B cell (primary cell): ENCODE measurements at regions not wholly inside any gene's neighbourhood (a gene's known extent, or its start where the extent isn't known, plus 50 kb on each side); places are given as distances from the start of the nearest gene placed in this dataset.
A peak's percentile ranks its signal among the peaks of the same experiment; 100 is the strongest.

Experiments used
- ATAC-seq: fragments of 200-7000 bp; cut with Tn5 transposase; one replicate; pipeline ENCODE4 v1.10.0; 2021; ENCODE audit warnings: low read depth, mild to moderate bottlenecking, moderate number of reproducible peaks, moderate library complexity
- CTCF ChIA-PET: fragments of 350-600 bp; sonication (Branson Sonifier 250); formaldehyde crosslinking; loops from one replicate; lab custom pipeline; 2021; ENCODE audit warnings: antibody characterized with exemption, inconsistent platforms; lab: Charles Lee
- POLR2A ChIA-PET: fragments of 350-600 bp; sonication (Branson Sonifier 250); formaldehyde crosslinking; loops from one replicate; lab custom pipeline; 2021; ENCODE audit warnings: antibody characterized with exemption; lab: Charles Lee
- DNase-seq: peaks from one replicate; pipeline ENCODE4 v3.0.0; 2013
- H2AFZ ChIP-seq: 2 replicates; pipeline ENCODE4 v1.6.1; 2012; ENCODE audit warnings: mild to moderate bottlenecking, low read depth, low read length; ENCODE audit not compliant: insufficient read depth, poor library complexity, severe bottlenecking
- H3K27ac ChIP-seq, 2 donors: 1 replicate in 1 of 2; 2 replicates in 1 of 2; pipeline ENCODE4 v1.5.1; 2012 to 2013; ENCODE audit warnings: low read length in 2 of 2, mild to moderate bottlenecking in 2 of 2, moderate library complexity in 1 of 2
- H3K27me3 ChIP-seq, 4 experiments: fragments of 200-600 bp in 1 of 4; sonication (generic) in 1 of 4; replicated peaks in 1 of 4; 1 replicate in 2 of 4; 2 replicates in 2 of 4; pipeline versions ENCODE4 v1.6.1 to v1.7.0; 2013 to 2016; ENCODE audit warnings: low read length in 3 of 4, mild to moderate bottlenecking in 2 of 4, mixed read lengths in 1 of 4, moderate library complexity in 1 of 4; ENCODE audit not compliant: insufficient read depth in 4 of 4, control insufficient read depth in 3 of 4; ENCODE audit errors: control extremely low read depth in 1 of 4
- H3K36me3 ChIP-seq, 2 experiments: replicated peaks in 1 of 2; 1 replicate in 1 of 2; 2 replicates in 1 of 2; pipeline versions ENCODE4 v1.6.1 to v1.7.1; 2013; ENCODE audit warnings: low read length in 1 of 2; ENCODE audit not compliant: insufficient read depth in 2 of 2, control insufficient read depth in 1 of 2; ENCODE audit errors: control extremely low read depth in 1 of 2, extremely low read depth in 1 of 2
- H3K4me1 ChIP-seq, 2 donors: fragments of 200-600 bp in 1 of 2; sonication (generic) in 1 of 2; 1 replicate in 1 of 2; 2 replicates in 1 of 2; pipeline versions ENCODE4 v1.5.1 to v1.6.1; 2013 to 2017; ENCODE audit warnings: low read length in 2 of 2; ENCODE audit not compliant: control insufficient read depth in 2 of 2, insufficient read depth in 2 of 2
- H3K4me2 ChIP-seq: replicated peaks from 2 replicates; pipeline ENCODE3; 2012; ENCODE audit warnings: mild to moderate bottlenecking, low read depth, low read length; ENCODE audit not compliant: poor library complexity, severe bottlenecking
- H3K4me3 ChIP-seq, 5 experiments: fragments of 200-600 bp in 1 of 5; sonication (generic) in 1 of 5; 1 replicate in 3 of 5; 2 replicates in 2 of 5; pipeline versions ENCODE4 v1.5.1 to v1.7.0; 2011 to 2016; ENCODE audit warnings: low read length in 4 of 5, mild to moderate bottlenecking in 4 of 5, low read depth in 2 of 5, control low read depth in 1 of 5, moderate library complexity in 1 of 5; ENCODE audit not compliant: insufficient read depth in 1 of 5; ENCODE audit errors: control extremely low read depth in 1 of 5, extremely low read depth in 1 of 5
- H3K79me2 ChIP-seq: fragments of 200-600 bp; sonication (generic); one replicate; pipeline ENCODE4 v1.6.0; 2016; ENCODE audit warnings: low read length; ENCODE audit not compliant: control insufficient read depth, insufficient read depth
- H3K9ac ChIP-seq: fragments of 200-600 bp; sonication (generic); 2 replicates; pipeline ENCODE4 v1.6.1; 2017; ENCODE audit warnings: mild to moderate bottlenecking, low read length, moderate library complexity
- H3K9me3 ChIP-seq, 3 donors: one replicate each; pipeline versions ENCODE4 v1.6.1 to v1.7.1; 2013; ENCODE audit warnings: low read length in 2 of 3; ENCODE audit not compliant: control insufficient read depth in 2 of 3, insufficient read depth in 1 of 3; ENCODE audit errors: control extremely low read depth in 1 of 3
- H4K20me1 ChIP-seq: 2 replicates; pipeline ENCODE4 v1.6.0; 2012; ENCODE audit warnings: mild to moderate bottlenecking, low read length; ENCODE audit not compliant: insufficient read depth, control insufficient read depth, poor library complexity, severe bottlenecking
- H3K27ac Mint-ChIP-seq: one replicate; pipeline ENCODE4 v1.8.0; 2021; ENCODE audit warnings: mixed read lengths
- H3K27me3 Mint-ChIP-seq: one replicate; pipeline ENCODE4 v1.8.0; 2021; ENCODE audit warnings: mixed read lengths
- H3K4me1 Mint-ChIP-seq: one replicate; pipeline ENCODE4 v1.8.0; 2021; ENCODE audit warnings: mixed read lengths
- H3K4me3 Mint-ChIP-seq: one replicate; pipeline ENCODE4 v1.8.0; 2021; ENCODE audit warnings: mixed read lengths
- H3K9me3 Mint-ChIP-seq: one replicate; pipeline ENCODE4 v1.8.0; 2022; ENCODE audit warnings: mixed read lengths; ENCODE audit not compliant: insufficient read depth
- CTCF ChIP-seq: fragments of 200-600 bp; IDR thresholded peaks from one replicate; pipeline ENCODE4 v1.8.0; 2022; ENCODE audit warnings: antibody characterized with exemption, mild to moderate bottlenecking
- EZH2 ChIP-seq: IDR thresholded peaks from 2 replicates; pipeline ENCODE4 v1.6.1; 2012; ENCODE audit warnings: borderline replicate concordance, low read depth, mild to moderate bottlenecking, moderate library complexity, low read length; ENCODE audit not compliant: insufficient read depth, poor library complexity, severe bottlenecking
- WGBS: methylation state at CpG from one replicate; pipeline ENCODE4 v1.1.5; 2013; ENCODE audit warnings: missing lambda C conversion rate; ENCODE audit not compliant: insufficient coverage; 5-methylcytosine and 5-hydroxymethylcytosine counted together
- intact Hi-C: fragments of 100-400 bp; cut with micrococcal nuclease; formaldehyde crosslinking; loops from one replicate; pipeline ENCODE4 v1.10.0; 2022

GRCh38 chr4:181301735-181302710 lies 941.2 kb upstream of the TENM3 start:
- no peaks in the 10 kb centered on the region for H4K20me1 ChIP-seq
- H3K27ac Mint-ChIP-seq = no peak overlapping the region
- H3K4me3 ChIP-seq = no peak overlapping the region
- no peak overlapping the region for H3K27ac ChIP-seq
- ATAC-seq (no peak), DNase-seq (peak; percentile 13)
- H3K9me3 ChIP-seq = no peaks in the 10 kb centered on the region
- no peak overlapping the region for H2AFZ ChIP-seq
- ChIA-PET CTCF (no interaction called here), POLR2A (no interaction called here)
- no peak overlapping the region for H3K4me3 Mint-ChIP-seq
- intact Hi-C loops = loop anchor here (10.0 kb wide), 1 partner anchor 1623 kb away; no protein-coding TSS in a partner anchor
- H3K36me3 ChIP-seq = no peaks in the 10 kb centered on the region
- TF ChIP-seq CTCF (peak; percentile 42), EZH2 (no peak)
- H3K4me2 ChIP-seq = no peak overlapping the region
- H3K27me3 Mint-ChIP-seq = no peaks in the 10 kb centered on the region
- H3K4me1 Mint-ChIP-seq = no peaks in the 10 kb centered on the region
- no peaks in the 10 kb centered on the region for H3K79me2 ChIP-seq
- no peaks in the 10 kb centered on the region for H3K9me3 Mint-ChIP-seq
- H3K4me1 ChIP-seq = no peaks in the 10 kb centered on the region
- H3K9ac ChIP-seq = no peak overlapping the region
- no peaks in the 10 kb centered on the region for H3K27me3 ChIP-seq
- WGBS = 56% methylated on average over 2 of the region's 9 CpGs

- Histone ChIP-seq H3K27ac (no peak overlapping the region), H3K4me1 (no peaks in the 10 kb centered on the region), H3K36me3 (no peaks in the 10 kb centered on the region), H3K9me3 (no peaks in the 10 kb centered on the region), H3K4me2 (no peak overlapping the region), H4K20me1 (no peaks in the 10 kb centered on the region), H3K4me3 (no peak overlapping the region), H3K79me2 (no peaks in the 10 kb centered on the region), H3K27me3 (no peaks in the 10 kb centered on the region), H2AFZ (no peak overlapping the region), H3K9ac (no peak overlapping the region)
- no peak overlapping the region for H3K4me3 Mint-ChIP-seq
- DNase-seq = no peak
- no peaks in the 10 kb centered on the region for H3K27me3 Mint-ChIP-seq
- no peak overlapping the region for H3K27ac Mint-ChIP-seq
- no peaks in the 10 kb centered on the region for H3K9me3 Mint-ChIP-seq
- POLR2A ChIA-PET = no interaction called here
- WGBS = no CpG with 5 or more reads among the region's 2 CpGs
- intact Hi-C loops = loop anchor here (10.0 kb wide), 1 partner anchor 1617 kb away; no protein-coding TSS in a partner anchor
- TF ChIP-seq EZH2 (no peak), CTCF (no peak)
- CTCF ChIA-PET = no interaction called here
- H3K4me1 Mint-ChIP-seq = no peaks in the 10 kb centered on the region
- no peak for ATAC-seq
Measured at GRCh38 chr4:181307824-181308223, 935.4 kb upstream of the TENM3 start.
